ENCODE measurements at regions not wholly inside any gene's neighbourhood (a gene's known extent, or its start where the extent isn't known, plus 50 kb on each side); places are given as distances from the start of the nearest gene placed in this dataset.

DNA sequence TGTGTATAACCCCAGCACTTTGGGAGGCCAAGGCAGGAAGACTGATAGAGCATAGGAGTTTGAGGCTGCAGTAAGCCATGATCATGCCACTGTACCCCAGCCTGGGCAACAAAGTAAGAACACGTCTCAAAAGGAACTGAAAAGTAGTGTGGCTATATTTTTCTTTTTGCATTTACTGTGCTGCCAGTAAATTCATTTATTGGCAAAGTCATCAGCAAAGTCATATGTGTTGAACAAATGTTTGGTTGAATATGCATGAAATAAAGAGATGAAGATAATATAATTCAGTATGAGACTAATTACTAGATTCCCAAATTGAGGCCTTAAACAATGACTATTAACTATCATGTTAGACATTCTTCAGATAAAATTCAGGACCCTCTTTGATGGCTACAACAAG is 829.1 kb downstream of the PCDH7 start:
- no peak for DNase-seq

- DNase-seq: no peak
Observed at GRCh38 chr4:31557437-31557836, 837.3 kb downstream of the PCDH7 start.

DNA sequence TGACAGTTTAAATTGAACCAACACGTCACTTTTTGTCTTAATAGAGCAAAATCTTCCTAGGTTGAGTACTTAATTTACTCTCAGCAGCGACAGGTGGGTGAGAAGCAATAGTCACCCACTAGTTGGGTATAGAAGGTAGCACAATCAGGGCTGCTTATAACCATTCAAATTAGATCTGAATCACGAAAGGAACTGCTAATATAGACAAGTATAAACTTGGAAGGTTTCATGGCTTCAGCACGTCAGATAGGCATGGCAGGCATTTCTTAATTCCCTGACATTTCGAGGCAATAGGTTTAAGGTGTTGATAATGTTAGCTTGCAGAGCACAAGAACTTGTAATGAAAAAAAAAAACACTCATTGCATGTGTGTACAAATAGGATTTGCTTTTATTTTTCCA is 853.4 kb downstream of the PCDH7 start:
- DNase-seq: no peak

GRCh38 chr4:31575504-31575903 is 855.3 kb downstream of the PCDH7 start:
- no peak for DNase-seq

GRCh38 chr4:31580843-31581242 is 860.7 kb downstream of the PCDH7 start:
- no peak for DNase-seq

- DNase-seq: no peak
Observed at GRCh38 chr4:31585503-31585902, 865.3 kb downstream of the PCDH7 start.

- DNase-seq: no peak
Observed at GRCh38 chr4:31592293-31592692, 872.1 kb downstream of the PCDH7 start.

DNA sequence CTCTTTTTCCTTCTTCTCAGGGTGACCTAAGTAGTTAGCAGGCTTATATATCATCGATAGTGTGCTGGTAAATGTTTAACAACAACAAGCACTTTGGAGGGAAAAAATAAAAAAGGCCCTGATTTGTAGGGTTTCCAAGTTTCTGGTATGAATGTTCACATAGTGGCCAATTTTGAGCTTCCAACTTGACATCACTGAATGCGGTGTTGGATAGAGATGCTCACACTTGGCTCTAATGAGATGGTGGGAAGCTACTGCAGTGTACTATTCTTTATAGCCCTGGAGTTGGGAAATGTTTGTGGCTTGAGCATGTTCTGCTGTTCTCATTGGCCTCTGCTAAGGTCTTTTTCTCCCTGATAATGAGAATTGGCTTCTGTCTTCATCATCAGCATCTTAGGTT is 875.3 kb downstream of the PCDH7 start:
- no peak for DNase-seq

DNA sequence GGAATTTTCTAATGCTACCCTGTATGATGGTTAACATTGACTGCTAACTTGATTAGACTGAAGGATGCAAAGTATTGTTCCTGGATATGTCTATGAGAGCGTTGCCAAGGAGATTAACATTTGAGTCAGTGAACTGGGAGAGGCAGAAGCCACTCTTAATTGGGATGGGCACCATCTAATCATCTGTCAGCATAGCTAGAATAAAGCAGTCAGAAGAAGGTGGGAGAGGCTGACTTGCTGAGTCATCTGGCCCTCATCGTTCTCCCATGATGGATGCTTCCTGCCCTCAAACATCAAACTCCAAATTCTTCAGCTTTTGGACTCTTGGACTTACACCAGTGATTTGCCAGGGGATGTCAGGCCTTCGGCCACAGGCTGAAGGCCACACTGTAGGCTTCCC is 878.5 kb downstream of the PCDH7 start:
- DNase-seq: no peak

DNA sequence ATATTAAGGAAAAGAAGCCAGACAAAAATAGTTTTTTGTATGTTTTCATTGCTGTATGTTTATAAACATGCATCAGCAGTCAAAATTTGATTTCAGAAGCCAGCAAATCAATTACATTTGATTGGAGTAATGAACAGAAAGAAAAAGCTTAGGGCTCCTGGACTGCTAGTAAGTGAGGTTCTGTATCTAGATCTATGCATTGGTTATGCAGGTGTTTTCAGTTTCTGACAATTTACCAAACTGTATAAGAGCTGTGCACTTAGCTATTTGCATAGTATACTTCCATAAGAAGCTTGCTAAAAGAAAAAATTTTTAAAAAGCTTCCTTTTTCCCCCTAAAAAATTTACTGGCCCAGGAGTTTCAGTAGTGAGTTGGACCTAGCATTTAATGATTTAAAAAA is 881.6 kb downstream of the PCDH7 start:
- DNase-seq: no peak

- no peak for DNase-seq
Observed at GRCh38 chr4:31613946-31614623, 893.9 kb downstream of the PCDH7 start.

DNA sequence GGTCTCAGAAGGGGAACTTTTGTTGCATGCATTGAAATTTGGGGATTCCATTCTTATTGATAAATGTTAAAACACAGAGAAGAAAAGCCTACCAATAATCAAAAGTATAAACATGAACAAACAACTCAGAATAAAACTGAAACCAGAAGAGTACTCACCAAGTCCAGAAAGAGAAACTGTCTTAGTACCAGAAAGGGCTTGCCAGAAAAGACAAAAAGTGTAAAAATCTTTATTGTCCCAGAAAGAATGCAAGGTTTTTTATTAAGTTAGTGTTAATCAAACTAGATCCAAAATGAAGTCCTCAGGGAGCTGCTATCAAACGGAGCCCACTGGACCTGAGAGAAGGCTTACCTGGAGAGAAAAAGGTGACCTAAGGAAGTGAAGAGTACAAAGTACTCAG is 897.5 kb downstream of the PCDH7 start:
- DNase-seq: no peak

DNA sequence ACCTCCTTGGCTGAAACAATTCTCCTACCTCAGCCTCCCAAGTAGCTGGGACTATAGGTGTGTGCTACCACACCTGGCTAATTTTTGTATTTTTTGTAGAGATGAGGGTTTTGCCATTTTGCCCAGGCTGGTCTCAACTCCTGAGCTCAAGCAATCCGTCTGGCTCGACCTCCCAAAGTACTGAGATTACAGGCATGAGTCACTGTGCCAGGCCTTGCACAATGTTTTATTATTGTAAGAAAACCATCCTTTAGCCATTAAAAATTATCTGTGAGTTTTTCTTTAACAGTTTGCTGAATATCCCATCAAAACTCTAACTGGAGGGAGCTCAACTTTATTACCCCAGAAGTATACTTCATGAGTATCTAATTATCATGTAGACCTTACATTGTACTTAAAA is 900.3 kb downstream of the PCDH7 start:
- DNase-seq: no peak

GRCh38 chr4:31645236-31645635 is 925.1 kb downstream of the PCDH7 start:
- no peak for DNase-seq

DNA sequence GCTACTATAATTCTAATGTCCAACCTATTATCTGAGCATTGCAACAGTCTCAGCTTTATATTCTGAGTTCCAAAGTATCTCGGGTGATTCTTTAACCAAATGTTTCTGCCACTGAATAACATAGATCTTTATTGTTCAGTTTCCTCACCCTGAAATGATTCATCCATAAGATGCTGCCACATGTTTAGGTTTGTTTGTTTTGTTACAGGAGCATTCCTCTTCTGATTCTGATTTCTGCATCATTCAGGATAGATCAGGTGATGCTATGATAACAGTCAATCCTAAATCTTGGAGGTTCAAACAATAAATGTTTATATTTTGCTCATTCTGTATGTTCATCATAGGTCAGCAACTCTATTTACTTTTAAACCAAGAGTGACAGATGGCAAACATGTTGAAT is 927.6 kb downstream of the PCDH7 start:
- no peak for DNase-seq

GRCh38 chr4:31649878-31650277 is 929.7 kb downstream of the PCDH7 start:
- DNase-seq: no peak

GRCh38 chr4:31651541-31651940 is 931.4 kb downstream of the PCDH7 start:
- DNase-seq: no peak

DNA sequence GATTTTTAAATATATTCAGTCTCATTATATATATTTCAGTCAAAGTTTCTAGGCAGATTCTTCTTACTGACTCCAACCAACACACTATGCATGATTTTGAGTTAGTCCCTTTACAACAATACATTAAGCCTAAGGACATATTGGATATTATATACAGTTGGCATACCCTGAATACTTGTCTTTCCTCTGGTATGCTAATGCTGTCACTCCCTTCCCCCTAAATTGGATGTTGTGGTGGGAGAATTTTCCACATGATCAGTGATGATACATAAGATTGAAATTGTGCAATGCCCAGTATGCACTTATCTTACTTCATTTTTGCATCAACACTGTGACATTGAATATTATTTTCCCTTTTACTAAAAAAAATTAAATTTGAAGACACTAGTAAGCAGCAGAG is 935.2 kb downstream of the PCDH7 start:
- DNase-seq: no peak

- no peak for DNase-seq
Observed at GRCh38 chr4:31657859-31658570, 937.8 kb downstream of the PCDH7 start.

DNA sequence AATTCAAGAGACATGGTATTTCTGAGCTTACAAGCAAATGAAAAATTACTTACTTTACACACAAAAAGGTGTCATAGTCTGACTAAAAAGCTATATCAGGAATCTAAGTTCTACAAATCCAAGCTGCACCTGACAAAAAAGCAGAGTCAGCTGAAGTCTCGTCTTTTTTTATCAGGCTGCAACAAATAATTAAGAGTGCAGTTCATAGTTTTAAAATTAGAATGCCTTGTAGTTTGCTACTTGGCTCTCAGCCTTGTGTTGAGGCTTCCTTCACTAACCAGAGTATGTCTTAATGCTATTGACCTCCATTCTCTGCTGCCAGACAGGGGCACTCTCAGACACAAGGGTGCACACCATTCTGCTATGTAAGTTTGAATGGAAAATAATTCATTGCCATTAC is 940.7 kb downstream of the PCDH7 start:
- no peak for DNase-seq

GRCh38 chr4:31662951-31663350 is 942.8 kb downstream of the PCDH7 start:
- no peak for DNase-seq

- no peak for DNase-seq
Observed at GRCh38 chr4:31667686-31668085, 947.5 kb downstream of the PCDH7 start.

DNA sequence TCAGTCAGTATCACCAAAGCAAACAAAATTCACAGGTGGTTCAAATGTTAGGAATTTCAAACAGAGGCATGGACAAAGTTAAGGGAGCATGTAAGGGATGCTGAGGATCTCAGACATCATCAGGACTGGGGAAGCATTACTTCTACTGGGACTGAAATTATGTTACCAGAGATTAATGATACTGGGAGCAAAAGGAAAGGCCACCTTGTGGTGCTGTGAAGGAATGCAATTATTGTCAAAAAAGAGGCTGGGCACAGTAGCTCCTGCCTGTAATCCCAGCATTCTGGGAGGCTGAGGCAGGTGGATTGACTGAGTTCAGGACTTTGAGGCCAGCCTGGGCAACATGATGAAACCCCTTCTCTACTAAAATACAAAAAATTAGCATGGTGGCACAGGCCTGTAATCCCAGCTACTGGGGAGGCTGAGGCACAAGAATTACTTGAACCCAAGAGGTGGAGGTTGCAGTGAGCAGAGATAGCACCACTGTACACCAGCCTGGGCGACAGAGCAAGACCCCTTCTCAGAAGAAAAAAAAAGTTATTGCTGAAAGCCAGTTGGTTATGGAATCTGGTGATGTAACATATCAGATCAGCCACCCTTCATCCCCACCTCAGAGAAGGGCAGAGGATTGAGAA is 954.3 kb downstream of the PCDH7 start:
- DNase-seq: peak in 2 of 3 donors; percentile 1 to 5

- DNase-seq: no peak
Observed at GRCh38 chr4:31678356-31678755, 958.2 kb downstream of the PCDH7 start.

Measured in suppressor macrophage treated with lipopolysaccharide for 1 hour (primary cell).